ENCODE measurements at regions not wholly inside any gene's neighbourhood (a gene's known extent, or its start where the extent isn't known, plus 50 kb on each side); places are given as distances from the start of the nearest gene placed in this dataset.

- FAIRE-seq, result peak; percentile 61
- DNase-seq (ENCODE audit: insufficient read length, low spot score), result no peak
- TF ChIP-seq POLR2A (IDR thresholded peaks at IDR 0.05; ENCODE audit: low read depth, low read length), result no peak
These were observed 226.2 kb upstream of the MARCKS start for GRCh38 chr6:113630738-113631535.

- no peak for TF ChIP-seq POLR2A (IDR thresholded peaks at IDR 0.05; ENCODE audit: low read depth, low read length)
- FAIRE-seq, result no peak
- no peak for DNase-seq (ENCODE audit: insufficient read length, low spot score)
These were observed 225.5 kb upstream of the MARCKS start for GRCh38 chr6:113631666-113632065.

GRCh38 chr6:113632220-113632864 is 224.8 kb upstream of the MARCKS start:
- peak; percentile 52 for FAIRE-seq

DNA sequence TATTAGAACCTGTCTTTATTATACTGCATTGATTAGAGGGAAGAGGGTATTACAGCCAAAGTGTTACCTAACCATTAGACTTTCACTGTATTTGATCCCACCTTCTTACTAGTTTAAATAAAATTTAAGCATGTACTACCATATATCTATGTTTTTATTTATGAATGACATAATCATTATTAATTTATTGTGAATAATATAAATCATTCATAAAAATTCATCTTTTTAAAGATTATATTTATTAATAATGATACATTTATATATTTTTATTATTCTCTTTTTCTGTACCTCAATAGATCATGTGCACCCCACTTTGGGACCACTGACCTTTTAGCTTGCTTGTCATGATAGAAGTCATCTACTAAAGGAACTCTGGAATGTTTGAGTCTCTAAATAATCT is 223.5 kb upstream of the MARCKS start:
- no peak for TF ChIP-seq POLR2A (IDR thresholded peaks at IDR 0.05; ENCODE audit: low read depth, low read length)
- DNase-seq (ENCODE audit: insufficient read length, low spot score) (no peak), FAIRE-seq (no peak)

More at GRCh38 chr6:113632220-113632864, 224.8 kb upstream of the MARCKS start:
- peak; percentile 23 for DNase-seq (ENCODE audit: insufficient read length, low spot score)
- peak; percentile 27; the same call in 1 of the 2 replicates for TF ChIP-seq POLR2A (IDR thresholded peaks at IDR 0.05; ENCODE audit: low read depth, low read length)

DNA sequence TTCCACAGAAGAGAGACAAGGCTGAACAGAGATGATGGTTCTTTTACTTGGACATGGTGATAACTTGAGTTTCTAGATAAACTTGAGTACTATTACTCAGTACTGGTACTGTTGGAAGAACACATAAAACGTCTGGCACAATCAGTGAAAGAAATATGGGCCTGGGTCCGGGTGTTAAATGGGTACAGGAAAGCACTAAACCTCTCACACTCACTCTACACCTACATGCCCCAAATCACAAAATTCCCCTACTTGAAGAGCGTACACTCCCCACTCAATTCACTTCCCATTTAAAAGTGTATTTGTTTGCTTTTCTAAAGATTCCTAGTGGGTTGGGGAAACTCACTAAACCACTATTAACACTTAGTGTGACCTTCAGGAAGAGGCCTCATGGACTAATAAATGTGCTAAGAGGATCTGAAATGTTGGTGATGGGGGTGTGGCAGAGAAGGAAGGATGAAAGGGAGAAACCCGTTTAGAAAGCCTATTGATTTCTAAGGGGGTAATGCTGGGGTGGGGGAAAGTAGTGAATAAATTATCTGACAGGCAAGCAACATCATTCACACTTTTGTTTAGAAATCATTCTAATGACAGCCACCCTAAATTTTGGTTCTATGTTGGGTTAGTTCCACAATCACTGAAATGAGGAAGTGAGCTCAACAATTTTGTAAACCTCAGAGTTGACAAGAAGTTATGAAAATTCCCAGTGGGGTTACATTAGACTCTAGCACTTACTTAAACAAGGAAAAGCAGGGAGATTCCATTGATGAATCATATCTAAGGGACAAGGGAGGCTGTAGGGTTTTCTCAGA is 222.6 kb upstream of the MARCKS start:
- no peak for TF ChIP-seq POLR2A (IDR thresholded peaks at IDR 0.05; ENCODE audit: low read depth, low read length)
- no peak for FAIRE-seq
- no peak for DNase-seq (ENCODE audit: insufficient read length, low spot score)

GRCh38 chr6:113635222-113635986 is 221.7 kb upstream of the MARCKS start:
- no peak for TF ChIP-seq POLR2A (IDR thresholded peaks at IDR 0.05; ENCODE audit: low read depth, low read length)
- DNase-seq (ENCODE audit: insufficient read length, low spot score) (no peak), FAIRE-seq (no peak)

DNA sequence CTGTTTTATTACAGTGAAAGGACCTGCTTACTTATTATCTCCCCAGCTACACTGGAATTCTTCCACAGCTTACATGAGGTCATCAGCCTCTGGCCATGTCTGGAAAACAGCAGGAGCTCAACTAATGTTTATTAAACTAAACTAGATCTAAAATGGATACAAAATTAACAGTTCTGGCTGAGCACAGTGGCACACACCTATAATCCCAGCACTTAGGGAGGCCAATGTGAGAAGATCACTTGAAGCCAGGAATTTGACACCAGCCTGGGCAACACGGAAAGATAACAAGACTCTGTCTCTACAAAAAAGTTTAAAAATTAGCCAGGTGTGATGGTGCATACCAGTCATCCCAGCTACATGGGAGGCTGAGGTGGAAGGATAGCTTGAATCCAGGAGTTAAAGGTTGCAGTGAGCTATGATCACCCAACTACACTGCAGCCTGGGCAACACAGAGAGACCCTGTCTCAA is 220.8 kb upstream of the MARCKS start:
- DNase-seq (ENCODE audit: insufficient read length, low spot score), result no peak
- TF ChIP-seq POLR2A (IDR thresholded peaks at IDR 0.05; ENCODE audit: low read depth, low read length), result no peak
- no peak for FAIRE-seq

GRCh38 chr6:113640051-113640450 is 217.1 kb upstream of the MARCKS start:
- DNase-seq (ENCODE audit: insufficient read length, low spot score) (no peak), FAIRE-seq (no peak)
- no peak for TF ChIP-seq POLR2A (IDR thresholded peaks at IDR 0.05; ENCODE audit: low read depth, low read length)

GRCh38 chr6:113642001-113642713 is 215.0 kb upstream of the MARCKS start:
- FAIRE-seq, result no peak
- no peak for TF ChIP-seq POLR2A (IDR thresholded peaks at IDR 0.05; ENCODE audit: low read depth, low read length)
- DNase-seq (ENCODE audit: insufficient read length, low spot score), result no peak

DNA sequence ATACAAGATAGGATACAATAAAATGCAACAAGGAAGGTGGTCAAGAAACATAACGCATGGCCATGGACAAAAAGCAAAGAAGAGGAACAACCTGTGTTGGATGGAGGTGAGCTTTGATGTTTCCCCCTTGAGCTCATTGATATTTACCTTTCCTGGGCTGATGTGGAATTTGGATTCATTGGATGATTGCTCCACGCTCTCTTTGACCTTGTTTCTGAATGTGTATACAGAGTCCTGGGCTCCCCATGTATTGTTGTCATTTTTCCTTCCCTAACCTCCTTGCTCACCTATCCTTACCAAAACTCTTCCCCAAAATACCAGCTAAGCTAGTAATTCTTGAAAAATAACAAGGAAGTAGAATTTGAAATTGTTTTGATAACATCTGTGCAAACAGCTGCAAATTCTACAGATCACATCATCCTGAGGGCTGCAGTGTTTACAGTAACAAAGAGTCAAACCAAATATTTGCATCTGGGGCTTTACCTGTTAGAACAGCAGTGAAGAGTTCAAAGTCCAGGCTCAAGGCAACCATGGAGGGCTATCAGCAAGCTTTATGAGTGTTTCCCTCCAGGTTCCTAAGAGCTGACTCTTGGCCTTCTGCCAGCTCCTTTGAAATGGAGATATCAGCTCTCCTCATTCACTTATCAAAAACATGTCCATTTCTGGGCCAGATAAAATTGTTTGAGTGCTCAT is 214.3 kb upstream of the MARCKS start:
- FAIRE-seq (no peak), DNase-seq (ENCODE audit: insufficient read length, low spot score) (no peak)
- TF ChIP-seq POLR2A (IDR thresholded peaks at IDR 0.05; ENCODE audit: low read depth, low read length), result no peak

DNA sequence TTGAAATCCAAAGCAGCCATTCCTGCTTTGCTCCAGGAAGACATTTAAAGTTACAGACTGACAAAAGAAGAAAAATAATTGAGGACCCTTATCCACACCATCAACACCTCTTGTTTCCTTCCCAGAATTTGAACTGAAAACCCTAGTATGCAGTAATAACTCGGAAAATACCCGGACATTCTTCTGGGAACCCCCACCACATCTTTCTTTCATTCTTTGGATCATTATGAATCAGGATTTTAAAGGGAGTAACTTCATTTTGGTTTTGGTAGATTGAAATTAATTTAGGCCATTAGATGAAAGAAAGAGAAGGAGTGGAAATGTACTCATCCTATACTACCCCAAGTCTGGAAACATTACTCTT is 213.8 kb upstream of the MARCKS start:
- DNase-seq (ENCODE audit: insufficient read length, low spot score), result no peak
- FAIRE-seq, result no peak

DNA sequence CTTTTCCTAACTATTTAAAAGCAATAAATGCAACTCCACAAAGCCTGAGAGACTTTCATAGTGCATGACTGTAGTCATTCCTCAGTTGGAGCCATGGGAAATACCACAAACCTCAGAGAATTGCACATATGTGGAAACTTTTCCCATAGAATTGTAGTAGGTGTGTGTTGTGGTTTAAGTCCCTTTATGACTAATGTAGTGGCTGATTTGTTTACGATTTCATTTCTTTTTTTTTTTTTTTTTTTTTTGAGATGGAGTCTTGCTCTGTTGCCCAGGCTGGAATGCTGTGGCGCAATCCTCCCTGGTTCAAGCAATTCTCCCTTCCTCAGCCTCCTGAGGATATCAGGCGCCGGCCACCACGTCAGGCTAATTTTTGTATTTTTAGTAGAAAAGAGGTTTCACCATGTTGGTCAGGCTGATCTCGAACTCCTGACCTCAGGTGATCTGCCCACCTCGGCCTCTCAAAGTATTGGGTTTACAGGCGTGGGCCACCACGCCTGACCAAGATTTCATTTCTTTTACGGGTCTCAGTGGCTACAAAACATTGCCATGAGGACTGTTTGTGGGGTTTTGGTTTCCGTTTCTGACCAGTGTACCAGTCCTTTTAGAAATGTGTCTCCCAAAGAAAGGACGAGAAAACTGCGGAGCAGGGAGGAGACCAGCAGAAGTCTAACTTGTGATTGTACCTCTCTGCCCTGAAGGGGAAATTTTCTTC is 212.1 kb upstream of the MARCKS start:
- FAIRE-seq, result peak; percentile 52
- TF ChIP-seq POLR2A (IDR thresholded peaks at IDR 0.05; ENCODE audit: low read depth, low read length), result no peak
- DNase-seq (ENCODE audit: insufficient read length, low spot score), result no peak

More for the DNA sequence above, 213.8 kb upstream of the MARCKS start:
- no peak for TF ChIP-seq POLR2A (IDR thresholded peaks at IDR 0.05; ENCODE audit: low read depth, low read length)
